ENCODE measurements at regions not wholly inside any gene's neighbourhood (a gene's known extent, or its start where the extent isn't known, plus 50 kb on each side); places are given as distances from the start of the nearest gene placed in this dataset.
A peak's percentile ranks its signal among the peaks of the same experiment; 100 is the strongest.

DNA sequence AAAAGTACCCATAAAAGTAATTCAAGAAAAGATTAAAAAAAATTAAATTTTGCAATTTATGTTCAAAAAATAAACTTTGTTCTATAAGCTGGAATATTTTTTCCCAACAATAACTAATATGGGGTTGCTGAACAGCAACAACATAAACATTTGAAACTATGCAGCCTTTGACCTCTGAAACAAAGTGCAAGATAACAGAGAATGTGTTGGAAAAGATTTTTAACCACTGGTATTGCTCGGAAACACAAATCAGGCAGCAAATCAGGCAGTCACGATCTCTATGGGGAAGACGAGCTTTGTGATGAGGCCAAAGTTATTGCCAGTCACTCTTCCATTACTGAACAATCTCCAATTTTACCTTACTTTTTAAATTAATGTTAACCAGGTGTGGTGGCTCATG lies 332.1 kb downstream of the PABPC4L start:
- Histone ChIP-seq H3K9me3 (no peaks in the 10 kb centered on the region), H3K4me3 (no peak overlapping the region), H3K27ac (no peak overlapping the region), H3K27me3 (no peaks in the 10 kb centered on the region), H3K4me1 (no peaks in the 10 kb centered on the region), H3K36me3 (no peaks in the 10 kb centered on the region)
- WGBS, 2 donors = 83% methylated on average over 3 of the region's 3 CpGs
- no peak for TF ChIP-seq EP300 (IDR thresholded peaks at IDR 0.05)
- no peak for TF ChIP-seq POLR2AphosphoS5 (IDR thresholded peaks at IDR 0.05)
- no peak for TF ChIP-seq POLR2A (IDR thresholded peaks at IDR 0.05)
- TF ChIP-seq, protein P1, sequence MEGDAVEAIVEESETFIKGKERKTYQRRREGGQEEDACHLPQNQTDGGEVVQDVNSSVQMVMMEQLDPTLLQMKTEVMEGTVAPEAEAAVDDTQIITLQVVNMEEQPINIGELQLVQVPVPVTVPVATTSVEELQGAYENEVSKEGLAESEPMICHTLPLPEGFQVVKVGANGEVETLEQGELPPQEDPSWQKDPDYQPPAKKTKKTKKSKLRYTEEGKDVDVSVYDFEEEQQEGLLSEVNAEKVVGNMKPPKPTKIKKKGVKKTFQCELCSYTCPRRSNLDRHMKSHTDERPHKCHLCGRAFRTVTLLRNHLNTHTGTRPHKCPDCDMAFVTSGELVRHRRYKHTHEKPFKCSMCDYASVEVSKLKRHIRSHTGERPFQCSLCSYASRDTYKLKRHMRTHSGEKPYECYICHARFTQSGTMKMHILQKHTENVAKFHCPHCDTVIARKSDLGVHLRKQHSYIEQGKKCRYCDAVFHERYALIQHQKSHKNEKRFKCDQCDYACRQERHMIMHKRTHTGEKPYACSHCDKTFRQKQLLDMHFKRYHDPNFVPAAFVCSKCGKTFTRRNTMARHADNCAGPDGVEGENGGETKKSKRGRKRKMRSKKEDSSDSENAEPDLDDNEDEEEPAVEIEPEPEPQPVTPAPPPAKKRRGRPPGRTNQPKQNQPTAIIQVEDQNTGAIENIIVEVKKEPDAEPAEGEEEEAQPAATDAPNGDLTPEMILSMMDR (IDR thresholded peaks at IDR 0.05) = no peak
- DNase-seq (no peak), ATAC-seq (ENCODE audit: low FRiP score in 2 of 2) (no peak)

DNA sequence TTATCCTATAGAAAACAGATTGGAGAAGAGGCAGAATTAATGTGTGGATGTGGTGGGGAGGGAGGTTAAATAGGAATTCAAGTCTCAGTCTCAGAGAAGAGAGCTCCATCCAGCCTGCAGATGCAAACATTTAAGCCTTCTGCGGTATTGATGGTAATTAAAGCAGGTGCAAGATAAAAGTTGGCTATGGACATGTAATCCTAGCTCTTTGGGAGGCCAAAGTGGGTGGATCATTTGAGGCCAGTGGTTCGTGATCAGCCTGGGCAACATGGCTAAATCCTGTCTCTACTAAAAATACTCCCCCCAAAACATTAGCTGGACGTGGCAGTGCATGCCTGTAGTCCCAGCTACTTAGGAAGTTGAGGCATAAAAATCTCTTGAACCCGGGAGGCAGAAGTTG lies 332.7 kb downstream of the PABPC4L start:
- H3K4me1 ChIP-seq = no peaks in the 10 kb centered on the region
- no peak overlapping the region for H3K4me3 ChIP-seq
- H3K36me3 ChIP-seq = no peaks in the 10 kb centered on the region
- H3K9me3 ChIP-seq = no peaks in the 10 kb centered on the region
- DNase-seq (no peak), ATAC-seq (ENCODE audit: low FRiP score in 2 of 2) (no peak)
- no peak overlapping the region for H3K27ac ChIP-seq
- no peak for TF ChIP-seq POLR2A (IDR thresholded peaks at IDR 0.05)
- no peak for TF ChIP-seq POLR2AphosphoS5 (IDR thresholded peaks at IDR 0.05)
- TF ChIP-seq EP300 (IDR thresholded peaks at IDR 0.05) = no peak
- TF ChIP-seq, protein P1 (IDR thresholded peaks at IDR 0.05) = no peak
- H3K27me3 ChIP-seq = no peaks in the 10 kb centered on the region
- WGBS, 2 donors = 76 to 84% methylated on average over 4 of the region's 4 CpGs

DNA sequence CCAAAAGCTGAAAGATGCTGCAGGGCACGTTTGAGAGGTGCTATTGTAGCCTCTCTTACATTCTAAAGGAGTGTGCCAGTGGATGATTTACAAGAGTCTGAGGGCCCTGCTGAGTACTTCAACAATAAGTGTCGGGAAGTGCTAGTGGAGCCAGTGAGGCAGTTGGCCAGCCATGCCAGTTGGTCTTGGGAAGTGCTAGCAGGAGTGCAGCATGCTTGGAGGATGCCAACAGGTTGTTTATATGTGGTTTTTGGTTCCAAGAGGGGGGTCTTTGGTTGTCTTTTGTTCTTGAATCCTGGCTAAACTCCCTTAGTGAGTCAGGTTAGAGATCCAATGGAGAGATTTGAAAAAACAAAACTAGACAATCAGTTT lies 335.3 kb downstream of the PABPC4L start:
- ATAC-seq (ENCODE audit: low FRiP score in 2 of 2) (peak in 1 of 2 donors; percentile 34), DNase-seq (no peak)
- Histone ChIP-seq H3K27ac (no peak overlapping the region), H3K4me3 (no peak overlapping the region), H3K27me3 (no peaks in the 10 kb centered on the region), H3K36me3 (no peaks in the 10 kb centered on the region), H3K4me1 (no peaks in the 10 kb centered on the region), H3K9me3 (no peaks in the 10 kb centered on the region)
- 43 to 50% methylated on average over 2 of the region's 2 CpGs for WGBS, 2 donors
- TF ChIP-seq, protein P1 (IDR thresholded peaks at IDR 0.05) = no peak
- TF ChIP-seq POLR2A (IDR thresholded peaks at IDR 0.05) (no peak), EP300 (IDR thresholded peaks at IDR 0.05) (no peak), POLR2AphosphoS5 (IDR thresholded peaks at IDR 0.05) (no peak)

DNA sequence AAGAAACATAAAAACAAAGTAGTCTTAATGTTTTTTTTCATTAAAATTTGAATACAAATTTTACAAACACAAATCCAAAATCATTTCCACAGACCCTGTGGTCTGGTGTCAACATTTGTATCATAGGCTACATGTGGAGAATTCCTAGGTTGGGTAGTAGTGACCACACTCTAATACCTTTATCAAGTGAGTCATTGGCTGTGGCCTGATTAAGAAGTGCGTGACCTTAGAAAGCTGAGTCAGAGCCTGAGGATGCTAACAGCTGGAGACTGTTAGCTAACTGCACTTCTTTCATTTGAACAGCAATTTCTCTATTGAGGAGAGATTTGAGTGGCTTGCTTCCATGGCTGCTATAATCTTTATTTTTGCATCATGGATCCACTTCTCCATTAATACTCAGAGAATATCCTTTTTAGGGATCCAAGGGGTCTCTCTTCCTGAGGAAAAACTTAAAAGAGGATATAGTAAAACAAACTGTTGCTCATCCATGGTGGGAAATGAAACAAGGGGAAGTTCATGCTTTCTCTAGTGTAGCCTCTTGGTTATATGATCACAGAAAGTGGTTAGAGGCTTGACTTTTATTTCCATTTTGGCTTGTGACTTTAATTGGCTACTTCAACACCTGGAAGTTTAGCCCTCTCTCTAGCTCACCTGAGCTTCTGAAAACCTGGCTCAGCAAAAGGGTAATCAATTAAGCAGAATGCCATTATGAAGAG lies 335.8 kb downstream of the PABPC4L start:
- Histone ChIP-seq H3K27ac (no peak overlapping the region), H3K27me3 (no peaks in the 10 kb centered on the region), H3K36me3 (no peaks in the 10 kb centered on the region), H3K4me3 (no peak overlapping the region), H3K9me3 (no peaks in the 10 kb centered on the region), H3K4me1 (no peaks in the 10 kb centered on the region)
- ATAC-seq (ENCODE audit: low FRiP score in 2 of 2) (no peak), DNase-seq (no peak)
- 82 to 83% methylated on average over 1 of the region's 1 CpG for WGBS, 2 donors
- TF ChIP-seq EP300 (IDR thresholded peaks at IDR 0.05) (no peak), POLR2A (IDR thresholded peaks at IDR 0.05) (no peak)

DNA sequence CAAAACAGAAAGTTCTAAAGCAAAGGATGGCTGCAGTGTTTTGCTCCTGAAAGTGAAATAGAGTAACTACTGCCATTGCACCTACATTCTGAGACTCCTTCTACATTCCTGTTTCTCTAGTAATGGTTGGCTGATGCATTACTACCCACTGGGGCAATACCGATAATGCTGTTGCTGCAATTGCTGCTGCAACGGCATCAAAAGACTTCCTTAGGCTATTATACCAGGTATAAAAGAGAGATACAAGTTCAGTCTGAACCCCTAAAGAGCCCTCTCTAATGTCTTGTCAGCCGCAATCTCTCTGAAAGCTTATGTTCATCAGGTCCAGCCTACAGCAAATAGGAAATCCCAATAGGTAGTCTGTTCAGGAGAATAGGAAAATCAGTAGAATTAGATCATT lies 338.4 kb downstream of the PABPC4L start:
- Histone ChIP-seq H3K4me1 (no peaks in the 10 kb centered on the region), H3K36me3 (no peaks in the 10 kb centered on the region), H3K27ac (no peak overlapping the region), H3K9me3 (no peaks in the 10 kb centered on the region), H3K4me3 (no peak overlapping the region), H3K27me3 (no peaks in the 10 kb centered on the region)
- 91 to 100% methylated on average over 3 of the region's 3 CpGs for WGBS, 2 donors
- ATAC-seq (ENCODE audit: low FRiP score in 2 of 2) (no peak), DNase-seq (no peak)
- TF ChIP-seq, protein P1 (IDR thresholded peaks at IDR 0.05) = no peak
- no peak for TF ChIP-seq POLR2AphosphoS5 (IDR thresholded peaks at IDR 0.05)
- TF ChIP-seq POLR2A (IDR thresholded peaks at IDR 0.05) = no peak
- TF ChIP-seq EP300 (IDR thresholded peaks at IDR 0.05) = no peak

Data from upper lobe of left lung (tissue), 6 donors.